ENCODE measurements at regions not wholly inside any gene's neighbourhood (a gene's known extent, or its start where the extent isn't known, plus 50 kb on each side); places are given as distances from the start of the nearest gene placed in this dataset.

GRCh38 chr3:168362661-168363247 lies 267.0 kb upstream of the GOLIM4 start:
- H3K4me3 Mint-ChIP-seq, result no peak overlapping the region
- H3K27ac Mint-ChIP-seq, result no peak overlapping the region
- DNase-seq (ENCODE audit: low spot score) (no peak), ATAC-seq (no peak)
- H3K4me1 Mint-ChIP-seq, result peaks cover 8% of the 10 kb centered on the region
- no peaks in the 10 kb centered on the region for H3F3A ChIP-seq (replicated peaks; ENCODE audit: low read depth)
- H3K27me3 Mint-ChIP-seq (ENCODE audit: insufficient read depth, low read depth, poor library complexity), result peaks cover 3% of the 10 kb centered on the region
- H3K4me1 ChIP-seq (ENCODE audit: insufficient read depth), result no peaks in the 10 kb centered on the region
- no peaks in the 10 kb centered on the region for H3K79me2 ChIP-seq (replicated peaks; ENCODE audit: insufficient read depth)
- no peaks in the 10 kb centered on the region for H3K36me3 ChIP-seq (ENCODE audit: insufficient read depth)
- no peaks in the 10 kb centered on the region for H4K20me1 ChIP-seq (replicated peaks; ENCODE audit: insufficient read depth)
- no peak overlapping the region for H3K4me3 ChIP-seq
- no peak overlapping the region for H3K27ac ChIP-seq (ENCODE audit: low read depth)
- H2AFZ ChIP-seq, result no peak overlapping the region
- no peaks in the 10 kb centered on the region for H3K36me3 Mint-ChIP-seq (ENCODE audit: low read depth)
- no peaks in the 10 kb centered on the region for H3K27me3 ChIP-seq (ENCODE audit: insufficient read depth)
- no peak overlapping the region for H3K4me2 ChIP-seq
- no peaks in the 10 kb centered on the region for H3K9me2 ChIP-seq (ENCODE audit: insufficient read depth)
- H3K9me3 Mint-ChIP-seq, result no peaks in the 10 kb centered on the region
- TF ChIP-seq, protein P1, sequence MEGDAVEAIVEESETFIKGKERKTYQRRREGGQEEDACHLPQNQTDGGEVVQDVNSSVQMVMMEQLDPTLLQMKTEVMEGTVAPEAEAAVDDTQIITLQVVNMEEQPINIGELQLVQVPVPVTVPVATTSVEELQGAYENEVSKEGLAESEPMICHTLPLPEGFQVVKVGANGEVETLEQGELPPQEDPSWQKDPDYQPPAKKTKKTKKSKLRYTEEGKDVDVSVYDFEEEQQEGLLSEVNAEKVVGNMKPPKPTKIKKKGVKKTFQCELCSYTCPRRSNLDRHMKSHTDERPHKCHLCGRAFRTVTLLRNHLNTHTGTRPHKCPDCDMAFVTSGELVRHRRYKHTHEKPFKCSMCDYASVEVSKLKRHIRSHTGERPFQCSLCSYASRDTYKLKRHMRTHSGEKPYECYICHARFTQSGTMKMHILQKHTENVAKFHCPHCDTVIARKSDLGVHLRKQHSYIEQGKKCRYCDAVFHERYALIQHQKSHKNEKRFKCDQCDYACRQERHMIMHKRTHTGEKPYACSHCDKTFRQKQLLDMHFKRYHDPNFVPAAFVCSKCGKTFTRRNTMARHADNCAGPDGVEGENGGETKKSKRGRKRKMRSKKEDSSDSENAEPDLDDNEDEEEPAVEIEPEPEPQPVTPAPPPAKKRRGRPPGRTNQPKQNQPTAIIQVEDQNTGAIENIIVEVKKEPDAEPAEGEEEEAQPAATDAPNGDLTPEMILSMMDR (conservative IDR thresholded peaks at IDR 0.05; ENCODE audit: low read depth in 2 of 2), result no peak
- TF ChIP-seq ZNF114 (CRISPR knock-in tag; IDR thresholded peaks at IDR 0.05) (no peak), POLR2AphosphoS5 (IDR thresholded peaks at IDR 0.05; ENCODE audit: low read depth) (no peak), EZH2 (IDR thresholded peaks at IDR 0.05; ENCODE audit: low read depth, unreplicated experiment) (no peak)

- H3K9me2 ChIP-seq (ENCODE audit: insufficient read depth), result no peaks in the 10 kb centered on the region
- H3K4me2 ChIP-seq, result no peak overlapping the region
- no peaks in the 10 kb centered on the region for H3K79me2 ChIP-seq (replicated peaks; ENCODE audit: insufficient read depth)
- no peak overlapping the region for H3K4me3 ChIP-seq
- peaks cover 5% of the 10 kb centered on the region; the same call in 2 of the 3 replicates for H3K4me1 Mint-ChIP-seq
- no peaks in the 10 kb centered on the region for H3F3A ChIP-seq (replicated peaks; ENCODE audit: low read depth)
- H3K27me3 ChIP-seq (ENCODE audit: insufficient read depth), result no peaks in the 10 kb centered on the region
- no peaks in the 10 kb centered on the region for H3K36me3 Mint-ChIP-seq (ENCODE audit: low read depth)
- no peak overlapping the region for H3K27ac ChIP-seq (ENCODE audit: low read depth)
- H3K4me3 Mint-ChIP-seq, result no peak overlapping the region
- DNase-seq (ENCODE audit: low spot score), result no peak
- no peak overlapping the region for H2AFZ ChIP-seq
- no peak overlapping the region for H3K27ac Mint-ChIP-seq
- no peaks in the 10 kb centered on the region for H3K4me1 ChIP-seq (ENCODE audit: insufficient read depth)
- H4K20me1 ChIP-seq (replicated peaks; ENCODE audit: insufficient read depth), result no peaks in the 10 kb centered on the region
- peaks cover 3% of the 10 kb centered on the region for H3K27me3 Mint-ChIP-seq (ENCODE audit: insufficient read depth, low read depth, poor library complexity)
- H3K36me3 ChIP-seq (ENCODE audit: insufficient read depth), result no peaks in the 10 kb centered on the region
- ATAC-seq, result no peak
- H3K9me3 Mint-ChIP-seq, result no peaks in the 10 kb centered on the region
- TF ChIP-seq, protein P2, sequence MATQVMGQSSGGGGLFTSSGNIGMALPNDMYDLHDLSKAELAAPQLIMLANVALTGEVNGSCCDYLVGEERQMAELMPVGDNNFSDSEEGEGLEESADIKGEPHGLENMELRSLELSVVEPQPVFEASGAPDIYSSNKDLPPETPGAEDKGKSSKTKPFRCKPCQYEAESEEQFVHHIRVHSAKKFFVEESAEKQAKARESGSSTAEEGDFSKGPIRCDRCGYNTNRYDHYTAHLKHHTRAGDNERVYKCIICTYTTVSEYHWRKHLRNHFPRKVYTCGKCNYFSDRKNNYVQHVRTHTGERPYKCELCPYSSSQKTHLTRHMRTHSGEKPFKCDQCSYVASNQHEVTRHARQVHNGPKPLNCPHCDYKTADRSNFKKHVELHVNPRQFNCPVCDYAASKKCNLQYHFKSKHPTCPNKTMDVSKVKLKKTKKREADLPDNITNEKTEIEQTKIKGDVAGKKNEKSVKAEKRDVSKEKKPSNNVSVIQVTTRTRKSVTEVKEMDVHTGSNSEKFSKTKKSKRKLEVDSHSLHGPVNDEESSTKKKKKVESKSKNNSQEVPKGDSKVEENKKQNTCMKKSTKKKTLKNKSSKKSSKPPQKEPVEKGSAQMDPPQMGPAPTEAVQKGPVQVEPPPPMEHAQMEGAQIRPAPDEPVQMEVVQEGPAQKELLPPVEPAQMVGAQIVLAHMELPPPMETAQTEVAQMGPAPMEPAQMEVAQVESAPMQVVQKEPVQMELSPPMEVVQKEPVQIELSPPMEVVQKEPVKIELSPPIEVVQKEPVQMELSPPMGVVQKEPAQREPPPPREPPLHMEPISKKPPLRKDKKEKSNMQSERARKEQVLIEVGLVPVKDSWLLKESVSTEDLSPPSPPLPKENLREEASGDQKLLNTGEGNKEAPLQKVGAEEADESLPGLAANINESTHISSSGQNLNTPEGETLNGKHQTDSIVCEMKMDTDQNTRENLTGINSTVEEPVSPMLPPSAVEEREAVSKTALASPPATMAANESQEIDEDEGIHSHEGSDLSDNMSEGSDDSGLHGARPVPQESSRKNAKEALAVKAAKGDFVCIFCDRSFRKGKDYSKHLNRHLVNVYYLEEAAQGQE (IDR thresholded peaks at IDR 0.05; ENCODE audit: unreplicated experiment), result no peak
- no peak for TF ChIP-seq ZNF331 (CRISPR knock-in tag; IDR thresholded peaks at IDR 0.05; ENCODE audit: low read depth)
- TF ChIP-seq POLR2AphosphoS5 (IDR thresholded peaks at IDR 0.05; ENCODE audit: low read depth), result no peak
- TF ChIP-seq CREB1 (CRISPR knock-in tag; IDR thresholded peaks at IDR 0.05; ENCODE audit: low read depth), result no peak
- no peak for TF ChIP-seq STAT1 (IDR thresholded peaks at IDR 0.05; ENCODE audit: unreplicated experiment)
- TF ChIP-seq, protein P1 (conservative IDR thresholded peaks at IDR 0.05; ENCODE audit: low read depth in 2 of 2), result no peak
These were observed 266.4 kb upstream of the GOLIM4 start for GRCh38 chr3:168362156-168362555.

All from GM23338 (cell line).